ENCODE measurements at regions not wholly inside any gene's neighbourhood (a gene's known extent, or its start where the extent isn't known, plus 50 kb on each side); places are given as distances from the start of the nearest gene placed in this dataset.

DNA sequence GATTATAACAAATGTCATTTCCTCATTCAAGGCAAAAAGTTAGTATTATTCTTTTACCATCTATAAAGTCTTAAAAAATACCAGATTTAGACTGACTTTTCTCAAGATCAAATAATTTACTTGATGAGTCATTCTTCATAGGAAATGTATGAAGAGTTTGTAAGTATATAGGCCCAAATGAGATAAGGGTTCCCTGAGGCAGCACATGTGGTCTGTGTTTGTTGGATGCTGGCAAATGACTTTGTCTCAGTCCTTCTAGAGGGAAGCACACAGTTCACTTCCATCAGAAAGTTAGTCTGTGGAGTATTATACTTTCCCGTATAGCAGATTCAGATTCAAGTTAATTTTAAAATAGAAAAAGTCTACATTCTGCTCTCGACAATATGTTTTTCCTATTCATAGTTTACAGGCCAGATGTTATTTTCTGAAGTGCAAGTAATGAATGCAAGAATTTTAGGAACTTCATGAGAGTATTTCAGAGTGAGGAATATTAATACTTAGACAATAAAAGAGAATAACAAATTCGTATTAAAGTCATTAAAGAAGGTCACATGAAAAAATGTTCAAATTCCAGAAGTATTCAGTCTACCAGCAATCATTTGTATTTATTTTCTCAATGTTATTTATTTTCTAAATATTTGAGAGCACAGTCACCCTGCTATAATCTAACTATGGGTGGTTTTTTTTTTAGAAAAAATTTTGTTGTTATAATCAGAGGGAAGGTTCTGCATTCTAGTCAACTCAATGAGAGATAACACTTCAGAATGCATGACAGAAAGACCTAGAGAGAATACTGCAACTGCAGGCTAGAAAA lies 601.8 kb upstream of the ZFP42 start:
- POLR2A ChIA-PET (ENCODE audit: unreplicated experiment) = no interaction called here
- Histone ChIP-seq H2AK5ac (ENCODE audit: low read depth, low read length) (peak overlapping the region; percentile 89; the same call in 1 of the 2 replicates), H2BK15ac (ENCODE audit: low read depth, low read length) (peak overlapping the region; percentile 36; the same call in 2 of the 3 replicates), H3K4ac (ENCODE audit: low read depth, low read length) (peak overlapping the region; percentile 57), H3K14ac (replicated peaks; ENCODE audit: low read depth, low read length) (peak overlapping the region; percentile 71; the same call in 1 of the 2 replicates), H4K91ac (ENCODE audit: insufficient read depth, low read depth, low read length) (peak overlapping the region; percentile 35; the same call in 1 of the 2 replicates), H3K27ac (ENCODE audit: insufficient read depth, low read length) (peak overlapping the region; percentile 73; the same call in 1 of the 2 replicates), H3K27me3 (ENCODE audit: control insufficient read depth, insufficient read depth, low read length) (no peaks in the 10 kb centered on the region), H3K36me3 (ENCODE audit: control insufficient read depth, insufficient read depth, low read length) (no peaks in the 10 kb centered on the region), H3K9me1 (ENCODE audit: insufficient read depth, low read length) (peaks cover 4% of the 10 kb centered on the region), H2BK5ac (ENCODE audit: low read depth, low read length, poor library complexity, severe bottlenecking) (peak overlapping the region; percentile 79), H3K23ac (ENCODE audit: low read depth, low read length) (peak overlapping the region; percentile 49; the same call in 1 of the 2 replicates), H2AFZ (replicated peaks; ENCODE audit: low read length, poor library complexity) (no peak overlapping the region), H2AK9ac (replicated peaks; ENCODE audit: low read depth, low read length, poor library complexity) (no peak overlapping the region), H2BK20ac (ENCODE audit: low read depth, low read length) (peak overlapping the region; percentile 58; the same call in 1 of the 2 replicates), H4K5ac (ENCODE audit: low read depth, low read length) (0 out of 2 replicates have a peak overlapping the region, but pooled peaks have one; percentile 5), H3K4me2 (ENCODE audit: low read depth, low read length) (no peak overlapping the region; the same call in 1 of the 2 replicates), H3K9ac (ENCODE audit: low read depth, low read length) (0 out of 2 replicates have a peak overlapping the region, but pooled peaks have one; percentile 48), H4K20me1 (ENCODE audit: insufficient read depth, low read length) (no peaks in the 10 kb centered on the region), H3K9me3 (ENCODE audit: control insufficient read depth, insufficient read depth, low read length) (peaks cover 2% of the 10 kb centered on the region; the same call in 1 of the 2 replicates), H3K56ac (ENCODE audit: extremely low read depth, insufficient read depth, low read length) (peak overlapping the region; percentile 75), H4K8ac (ENCODE audit: low read depth in 2 of 2, low read length in 2 of 2) (no peak overlapping the region; a peak in 2 of 4 replicates), H3K18ac (ENCODE audit: low read depth, low read length) (peak overlapping the region; percentile 77; the same call in 1 of the 2 replicates), H2BK120ac (ENCODE audit: low read depth, low read length) (peak overlapping the region; percentile 85), H3K4me1 (ENCODE audit: control insufficient read depth, insufficient read depth, low read length) (peaks cover 6% of the 10 kb centered on the region), H3K79me1 (ENCODE audit: low read depth in 1 of 2, low read length in 2 of 2) (no peaks in the 10 kb centered on the region), H3K4me3 (ENCODE audit: insufficient read depth, low read depth, low read length) (no peak overlapping the region)
- TF ChIP-seq FOS (IDR thresholded peaks at IDR 0.05; ENCODE audit: low read depth, low read length) (0 out of 2 replicates have a peak, but pooled peaks have one; percentile 40), SMC3 (IDR thresholded peaks at IDR 0.05; ENCODE audit: low read depth, low read length) (no peak)
- in situ Hi-C loops (cut with MboI; ENCODE audit: low sequenced_read_pairs) = no loop called here
- no TSS peak for BruUV-seq (replicated peaks)
- ATAC-seq (ENCODE audit: low read depth) (peak; percentile 84), DNase-seq (peak; percentile 66)
- dilution Hi-C loops (cut with HindIII; ENCODE audit: low sequenced_read_pairs, unreplicated experiment) = no loop called here
- CTCF ChIA-PET = no interaction called here
- no CpG with 5 or more reads among the region's 3 CpGs for WGBS, 2 experiments (ENCODE audit: extremely low coverage in 2 of 2, insufficient read length in 1 of 2)
- intact Hi-C loops (cut with micrococcal nuclease) = loop anchor here (10.0 kb wide), 1 partner anchor 179 kb away; no protein-coding TSS in a partner anchor
